Brain microvascular endothelial cell (primary cell): ENCODE measurements at regions not wholly inside any gene's neighbourhood (a gene's known extent, or its start where the extent isn't known, plus 50 kb on each side); places are given as distances from the start of the nearest gene placed in this dataset.

Experiments used
- DNase-seq: peaks from one replicate; pipeline ENCODE4 v3.0.0-alpha.2; 2020
- H3K27ac ChIP-seq: fragments of 250-450 bp; sonication (Bioruptor Pico); 2 replicates; pipeline ENCODE4 v1.5.1; 2020; ENCODE audit warnings: mild to moderate bottlenecking, moderate library complexity
- H3K27me3 ChIP-seq: fragments of 250-450 bp; sonication (Bioruptor Pico); replicated peaks from 2 replicates; pipeline ENCODE4 v1.5.1; 2020; ENCODE audit warnings: mild to moderate bottlenecking
- H3K36me3 ChIP-seq: fragments of 250-450 bp; sonication (Bioruptor Pico); replicated peaks from 2 replicates; pipeline ENCODE4 v1.5.1; 2020; ENCODE audit warnings: mild to moderate bottlenecking
- H3K4me3 ChIP-seq: 2 replicates; pipeline ENCODE4 v1.5.1; 2011; ENCODE audit warnings: low read depth, mild to moderate bottlenecking, control low read depth, low read length, moderate library complexity
- in situ Hi-C: cut with HindIII; loops from 2 replicates; pipeline ENCODE4 v1.10.0; 2017; ENCODE audit warnings: low sequenced_read_pairs, low pct_ligation_motif_present
- TF ChIP-seq, protein P1 (sequence below): IDR thresholded peaks from 2 replicates; pipeline ENCODE4 v1.5.1; 2011; ENCODE audit warnings: low read depth, mild to moderate bottlenecking, moderate library complexity, low read length, control low read depth, inconsistent platforms; ENCODE audit errors: missing control alignments

DNA sequence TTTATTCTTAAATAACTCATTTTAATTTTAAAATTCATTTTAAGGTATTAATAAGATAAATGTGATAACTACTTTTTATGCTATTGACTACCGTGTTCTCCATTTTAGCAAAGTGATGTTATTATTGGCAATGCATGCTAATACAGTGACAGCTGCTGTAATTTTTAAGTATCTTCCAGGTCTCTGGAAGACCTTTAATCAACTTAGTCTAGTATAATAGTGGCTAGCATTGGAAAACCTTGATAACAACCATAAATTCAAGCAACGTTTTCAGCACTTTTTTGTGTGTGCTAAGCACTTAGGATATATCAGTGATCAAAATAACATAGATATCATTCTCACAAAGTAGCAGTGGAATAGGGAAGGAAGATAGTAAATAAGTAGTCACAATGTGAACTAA lies 230.9 kb upstream of the MAGI2 start:
- Histone ChIP-seq H3K27me3 (no peaks in the 10 kb centered on the region), H3K36me3 (no peaks in the 10 kb centered on the region), H3K27ac (no peak overlapping the region), H3K4me3 (no peak overlapping the region)
- in situ Hi-C loops: no loop called here
- DNase-seq: no peak
- TF ChIP-seq, protein P1, sequence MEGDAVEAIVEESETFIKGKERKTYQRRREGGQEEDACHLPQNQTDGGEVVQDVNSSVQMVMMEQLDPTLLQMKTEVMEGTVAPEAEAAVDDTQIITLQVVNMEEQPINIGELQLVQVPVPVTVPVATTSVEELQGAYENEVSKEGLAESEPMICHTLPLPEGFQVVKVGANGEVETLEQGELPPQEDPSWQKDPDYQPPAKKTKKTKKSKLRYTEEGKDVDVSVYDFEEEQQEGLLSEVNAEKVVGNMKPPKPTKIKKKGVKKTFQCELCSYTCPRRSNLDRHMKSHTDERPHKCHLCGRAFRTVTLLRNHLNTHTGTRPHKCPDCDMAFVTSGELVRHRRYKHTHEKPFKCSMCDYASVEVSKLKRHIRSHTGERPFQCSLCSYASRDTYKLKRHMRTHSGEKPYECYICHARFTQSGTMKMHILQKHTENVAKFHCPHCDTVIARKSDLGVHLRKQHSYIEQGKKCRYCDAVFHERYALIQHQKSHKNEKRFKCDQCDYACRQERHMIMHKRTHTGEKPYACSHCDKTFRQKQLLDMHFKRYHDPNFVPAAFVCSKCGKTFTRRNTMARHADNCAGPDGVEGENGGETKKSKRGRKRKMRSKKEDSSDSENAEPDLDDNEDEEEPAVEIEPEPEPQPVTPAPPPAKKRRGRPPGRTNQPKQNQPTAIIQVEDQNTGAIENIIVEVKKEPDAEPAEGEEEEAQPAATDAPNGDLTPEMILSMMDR: no peak

GRCh38 chr7:79683916-79684315 lies 230.4 kb upstream of the MAGI2 start:
- TF ChIP-seq, protein P1: no peak
- DNase-seq: no peak
- Histone ChIP-seq H3K27ac (no peak overlapping the region), H3K36me3 (no peaks in the 10 kb centered on the region), H3K4me3 (no peak overlapping the region), H3K27me3 (no peaks in the 10 kb centered on the region)
- in situ Hi-C loops: no loop called here

- Histone ChIP-seq H3K27me3 (no peaks in the 10 kb centered on the region), H3K36me3 (no peaks in the 10 kb centered on the region), H3K27ac (no peak overlapping the region), H3K4me3 (no peak overlapping the region)
- DNase-seq: no peak
- in situ Hi-C loops: no loop called here
- TF ChIP-seq, protein P1: no peak
Observed at GRCh38 chr7:79683185-79683890, 229.9 kb upstream of the MAGI2 start.

- no peak overlapping the region for H3K4me3 ChIP-seq
- no peaks in the 10 kb centered on the region for H3K27me3 ChIP-seq
- no peak overlapping the region for H3K27ac ChIP-seq
- in situ Hi-C loops: no loop called here
- no peak for DNase-seq
- H3K36me3 ChIP-seq: no peaks in the 10 kb centered on the region
- TF ChIP-seq, protein P1: no peak
Observed at GRCh38 chr7:79681454-79681853, 228.0 kb upstream of the MAGI2 start.

GRCh38 chr7:79673969-79674368 lies 220.5 kb upstream of the MAGI2 start:
- in situ Hi-C loops: no loop called here
- no peak overlapping the region for H3K27ac ChIP-seq
- H3K27me3 ChIP-seq: no peaks in the 10 kb centered on the region
- TF ChIP-seq, protein P1: no peak
- no peak for DNase-seq
- H3K4me3 ChIP-seq: no peak overlapping the region
- H3K36me3 ChIP-seq: no peaks in the 10 kb centered on the region

DNA sequence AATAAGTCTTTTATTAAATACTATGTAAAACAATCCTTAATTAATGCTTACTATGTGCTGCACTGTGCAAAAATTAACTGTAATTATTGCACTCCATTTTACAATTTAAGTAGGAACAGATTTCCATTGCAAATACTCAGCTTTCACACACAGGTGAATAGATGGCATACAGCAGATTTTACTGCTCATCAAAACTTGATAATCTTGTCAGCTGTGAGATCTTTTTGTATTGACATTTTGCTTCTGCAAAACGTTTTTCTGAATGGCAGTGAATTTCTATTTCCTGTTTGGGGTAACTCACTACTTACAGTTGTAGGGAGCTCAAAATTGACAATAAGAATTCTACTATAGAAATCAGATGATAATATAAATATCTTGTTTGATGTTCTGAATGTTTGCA lies 220.0 kb upstream of the MAGI2 start:
- Histone ChIP-seq H3K27ac (no peak overlapping the region), H3K27me3 (no peaks in the 10 kb centered on the region), H3K4me3 (no peak overlapping the region), H3K36me3 (no peaks in the 10 kb centered on the region)
- no peak for DNase-seq
- TF ChIP-seq, protein P1: no peak
- in situ Hi-C loops: no loop called here
